Endothelial cell of umbilical vein (primary cell): ENCODE measurements at regions not wholly inside any gene's neighbourhood (a gene's known extent, or its start where the extent isn't known, plus 50 kb on each side); places are given as distances from the start of the nearest gene placed in this dataset.

Source experiments
- BruUV-seq: library from RNA; stranded (reverse); fragments of 400-500 nt; replicated peaks from 2 replicates; lab custom pipeline; 2021; lab: Mats Ljungman, UMichigan
- CTCF ChIA-PET: fragments of 300-600, 350-600 bp; sonication (Branson Sonifier 250); formaldehyde crosslinking; loops from one replicate; lab custom pipeline; 2021; ENCODE audit warnings: antibody characterized with exemption, inconsistent platforms; lab: Charles Lee
- POLR2A ChIA-PET: fragments of 300-600, 350-600 bp; sonication (Branson Sonifier 250); formaldehyde crosslinking; loops from one replicate; lab custom pipeline; 2021; ENCODE audit warnings: antibody characterized with exemption, inconsistent platforms; lab: Charles Lee
- DNase-seq: peaks from one replicate; pipeline ENCODE4 v3.0.0-alpha.2; 2011; ENCODE audit warnings: low read depth, low spot score
- FAIRE-seq: peaks from 2 replicates; lab custom pipeline; 2011; peaks lifted over from hg19 to GRCh38; lab: Jason Lieb, UNC
- H2AFZ ChIP-seq: 2 replicates; pipeline ENCODE4 v1.6.0; 2012; ENCODE audit warnings: low read depth, low read length, control low read depth, inconsistent platforms
- H3K27ac ChIP-seq: 2 replicates; pipeline ENCODE4 v1.5.1; 2011; ENCODE audit warnings: low read depth, mild to moderate bottlenecking, control low read depth, low read length, moderate library complexity; ENCODE audit not compliant: insufficient read depth
- H3K27me3 ChIP-seq, 2 experiments: 2 replicates each; pipeline versions ENCODE4 v1.6.0 to v1.6.1; 2011; ENCODE audit warnings: low read length in 2 of 2, mixed read lengths in 1 of 2; ENCODE audit not compliant: control insufficient read depth in 2 of 2, insufficient read depth in 2 of 2
- H3K36me3 ChIP-seq, 2 experiments: 2 replicates in 1 of 2; 3 replicates in 1 of 2; pipeline ENCODE4 v1.5.1; 2011; ENCODE audit warnings: low read length in 2 of 2, mild to moderate bottlenecking in 1 of 2, moderate library complexity in 1 of 2; ENCODE audit not compliant: control insufficient read depth in 2 of 2, insufficient read depth in 2 of 2; ENCODE audit errors: extremely low read depth in 1 of 2
- H3K4me1 ChIP-seq: 3 replicates; pipeline ENCODE4 v1.5.1; 2011; ENCODE audit warnings: mild to moderate bottlenecking, low read length; ENCODE audit not compliant: control insufficient read depth, insufficient read depth; ENCODE audit errors: extremely low read depth
- H3K4me2 ChIP-seq: 2 replicates; pipeline ENCODE4 v1.6.1; 2011; ENCODE audit warnings: low read length, control low read depth, mixed read lengths; ENCODE audit not compliant: insufficient read depth
- H3K4me3 ChIP-seq, 3 experiments: fragments of 200-600 bp in 1 of 3; sonication (generic), shearing (Covaris generic) in 1 of 3; replicated peaks in 1 of 3; 2 replicates each; pipeline ENCODE4 v1.5.1; 2011 to 2016; ENCODE audit warnings: control low read depth in 3 of 3, low read length in 3 of 3, mild to moderate bottlenecking in 2 of 3, inconsistent platforms in 1 of 3, low read depth in 1 of 3, moderate library complexity in 1 of 3; ENCODE audit not compliant: insufficient read depth in 1 of 3
- H3K79me2 ChIP-seq: 2 replicates; pipeline ENCODE4 v1.6.0; 2012; ENCODE audit warnings: low read length, inconsistent platforms; ENCODE audit not compliant: control insufficient read depth, insufficient read depth
- H3K9ac ChIP-seq: replicated peaks from 2 replicates; pipeline ENCODE3; 2011; ENCODE audit warnings: low read length, control low read depth; ENCODE audit not compliant: insufficient read depth; ENCODE audit errors: extremely low read depth
- H3K9me1 ChIP-seq: replicated peaks from 3 replicates; pipeline ENCODE4 v1.6.0; 2011; ENCODE audit warnings: mild to moderate bottlenecking, low read length; ENCODE audit not compliant: control insufficient read depth, insufficient read depth; ENCODE audit errors: extremely low read depth
- H3K9me3 ChIP-seq: replicated peaks from 2 replicates; pipeline ENCODE4 v1.5.1; 2012; ENCODE audit warnings: low read length, inconsistent platforms; ENCODE audit not compliant: control insufficient read depth, insufficient read depth
- H4K20me1 ChIP-seq: replicated peaks from 2 replicates; pipeline ENCODE3; 2011; ENCODE audit warnings: mild to moderate bottlenecking, low read length; ENCODE audit not compliant: control insufficient read depth, insufficient read depth; ENCODE audit errors: extremely low read depth
- EZH2 ChIP-seq: IDR thresholded peaks from 2 replicates; pipeline ENCODE4 v1.6.1; 2012; ENCODE audit warnings: borderline replicate concordance, low read depth, mild to moderate bottlenecking, moderate library complexity, low read length, inconsistent platforms; ENCODE audit not compliant: severe bottlenecking
- FOS ChIP-seq: IDR thresholded peaks from 2 replicates; pipeline ENCODE4 v1.6.1; 2011; ENCODE audit warnings: mild to moderate bottlenecking, low read length, moderate library complexity, borderline replicate concordance; ENCODE audit not compliant: insufficient read depth
- GATA2 ChIP-seq: IDR thresholded peaks from 2 replicates; pipeline ENCODE4 v1.7.0; 2011; ENCODE audit warnings: low read depth, mild to moderate bottlenecking, moderate library complexity, mixed read lengths, low read length; ENCODE audit not compliant: insufficient read length, insufficient read depth
- JUN ChIP-seq: IDR thresholded peaks from 2 replicates; pipeline ENCODE4 v1.6.1; 2011; ENCODE audit warnings: borderline replicate concordance, low read depth; ENCODE audit not compliant: insufficient read length, insufficient read depth
- MYC ChIP-seq: IDR thresholded peaks from one replicate; pipeline ENCODE4 v1.6.1; 2011; ENCODE audit warnings: mild to moderate bottlenecking, low read depth, low read length
- POLR2A ChIP-seq: IDR thresholded peaks from 2 replicates; pipeline ENCODE4 v1.6.1; 2012; ENCODE audit warnings: low read depth, mild to moderate bottlenecking, control low read depth, low read length
- POLR2AphosphoS5 ChIP-seq: IDR thresholded peaks from 2 replicates; pipeline ENCODE4 v1.6.1; 2012; ENCODE audit warnings: low read depth, mild to moderate bottlenecking, control low read depth, low read length, moderate library complexity; ENCODE audit not compliant: insufficient read depth
- dilution Hi-C: fragments of 300-500 bp; cut with MboI; formaldehyde crosslinking; loops from one replicate; pipeline ENCODE4 v1.15.0; 2019; ENCODE audit warnings: low sequenced_read_pairs; ENCODE audit not compliant: extremely low pct_ligation_motif_present
- intact Hi-C: fragments of 100-400 bp; cut with micrococcal nuclease; formaldehyde crosslinking; loops from one replicate; pipeline ENCODE4 v1.10.0; 2022
- TF ChIP-seq, protein P1 (sequence below), 2 donors: IDR thresholded peaks; 1 replicate in 1 of 2; 2 replicates in 1 of 2; pipeline ENCODE4 v1.5.1; 2011; ENCODE audit warnings: low read length in 2 of 2, mild to moderate bottlenecking in 2 of 2, moderate library complexity in 2 of 2, control low read depth in 1 of 2, inconsistent platforms in 1 of 2, low read depth in 1 of 2; ENCODE audit not compliant: insufficient read depth in 1 of 2; ENCODE audit errors: extremely low read depth in 1 of 2
- TF ChIP-seq, protein P2 (sequence below): IDR thresholded peaks from 2 replicates; pipeline ENCODE4 v1.6.1; 2011; ENCODE audit not compliant: insufficient read depth, insufficient read length

DNA sequence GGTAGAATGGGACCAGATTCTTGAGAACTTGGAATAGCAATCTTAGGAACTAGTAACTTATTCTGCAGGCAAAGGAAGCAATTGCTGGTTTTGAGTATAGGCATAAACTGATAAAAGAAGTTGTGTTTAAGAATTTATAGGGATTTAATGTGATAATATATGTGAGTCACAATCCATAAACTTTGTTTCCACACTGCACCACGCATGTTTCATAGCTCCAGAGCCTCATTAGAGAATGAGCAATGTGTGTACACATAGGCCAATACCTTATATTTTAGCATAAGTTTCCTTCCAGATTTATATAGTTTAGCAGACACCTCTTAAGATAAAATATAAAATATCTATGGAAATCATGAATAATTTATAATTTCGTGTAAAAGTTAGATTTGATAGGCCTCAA lies 175.5 kb upstream of the SEMA3A start:
- H3K27me3 ChIP-seq = no peaks in the 10 kb centered on the region
- FAIRE-seq = no peak
- H3K79me2 ChIP-seq = no peaks in the 10 kb centered on the region
- CTCF ChIA-PET = interaction anchor here (1.5 kb wide), 1 partner anchor 31 kb away, joined by 3 read pairs; no protein-coding TSS in a partner anchor
- no peak overlapping the region for H3K27ac ChIP-seq
- no TSS peak for BruUV-seq
- DNase-seq = no peak
- intact Hi-C loops = no loop called here
- TF ChIP-seq EZH2 (no peak), MYC (no peak), JUN (no peak), GATA2 (no peak), POLR2AphosphoS5 (no peak), POLR2A (no peak), FOS (no peak)
- no peak overlapping the region for H2AFZ ChIP-seq
- POLR2A ChIA-PET = no interaction called here
- no peaks in the 10 kb centered on the region for H3K4me1 ChIP-seq
- no peaks in the 10 kb centered on the region for H3K9me1 ChIP-seq
- H3K9ac ChIP-seq = no peak overlapping the region
- no peak overlapping the region for H3K4me3 ChIP-seq
- H3K9me3 ChIP-seq = no peaks in the 10 kb centered on the region
- dilution Hi-C loops = no loop called here
- no peaks in the 10 kb centered on the region for H4K20me1 ChIP-seq
- H3K36me3 ChIP-seq = no peaks in the 10 kb centered on the region
- H3K4me2 ChIP-seq = no peak overlapping the region

DNA sequence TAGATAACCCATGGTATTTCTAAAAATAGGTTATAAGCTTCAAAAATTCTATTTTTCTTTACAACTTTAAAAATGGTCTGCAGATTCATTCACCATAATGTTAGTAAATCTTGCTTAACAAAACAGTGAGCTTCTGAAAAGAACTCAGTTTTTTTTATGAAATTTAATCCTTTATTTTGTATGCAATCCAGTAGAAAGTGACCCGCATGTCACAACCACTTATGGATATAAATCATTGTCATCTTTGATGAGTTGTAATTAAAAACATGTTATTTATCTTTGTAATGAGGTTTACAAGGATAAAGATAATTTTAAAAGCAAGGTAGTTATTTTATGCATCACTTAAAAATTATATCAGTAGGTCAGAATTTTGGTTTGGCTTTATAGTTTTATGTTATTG lies 173.5 kb upstream of the SEMA3A start:
- Histone ChIP-seq H3K4me1 (no peaks in the 10 kb centered on the region), H3K4me3 (no peak overlapping the region), H2AFZ (no peak overlapping the region), H3K9me3 (no peaks in the 10 kb centered on the region), H3K9ac (no peak overlapping the region), H4K20me1 (no peaks in the 10 kb centered on the region), H3K9me1 (no peaks in the 10 kb centered on the region), H3K27me3 (no peaks in the 10 kb centered on the region), H3K27ac (no peak overlapping the region), H3K4me2 (no peak overlapping the region), H3K36me3 (no peaks in the 10 kb centered on the region), H3K79me2 (no peaks in the 10 kb centered on the region)
- DNase-seq (no peak), FAIRE-seq (no peak)
- no TSS peak for BruUV-seq
- dilution Hi-C loops (no loop called here), intact Hi-C loops (no loop called here)
- ChIA-PET POLR2A (no interaction called here), CTCF (interaction anchor here (0.6 to 1.3 kb wide), 2 partner anchors 10 to 21 kb away, joined by 3 to 4 read pairs; no protein-coding TSS in a partner anchor)
- TF ChIP-seq GATA2 = no peak
- TF ChIP-seq, protein P1, sequence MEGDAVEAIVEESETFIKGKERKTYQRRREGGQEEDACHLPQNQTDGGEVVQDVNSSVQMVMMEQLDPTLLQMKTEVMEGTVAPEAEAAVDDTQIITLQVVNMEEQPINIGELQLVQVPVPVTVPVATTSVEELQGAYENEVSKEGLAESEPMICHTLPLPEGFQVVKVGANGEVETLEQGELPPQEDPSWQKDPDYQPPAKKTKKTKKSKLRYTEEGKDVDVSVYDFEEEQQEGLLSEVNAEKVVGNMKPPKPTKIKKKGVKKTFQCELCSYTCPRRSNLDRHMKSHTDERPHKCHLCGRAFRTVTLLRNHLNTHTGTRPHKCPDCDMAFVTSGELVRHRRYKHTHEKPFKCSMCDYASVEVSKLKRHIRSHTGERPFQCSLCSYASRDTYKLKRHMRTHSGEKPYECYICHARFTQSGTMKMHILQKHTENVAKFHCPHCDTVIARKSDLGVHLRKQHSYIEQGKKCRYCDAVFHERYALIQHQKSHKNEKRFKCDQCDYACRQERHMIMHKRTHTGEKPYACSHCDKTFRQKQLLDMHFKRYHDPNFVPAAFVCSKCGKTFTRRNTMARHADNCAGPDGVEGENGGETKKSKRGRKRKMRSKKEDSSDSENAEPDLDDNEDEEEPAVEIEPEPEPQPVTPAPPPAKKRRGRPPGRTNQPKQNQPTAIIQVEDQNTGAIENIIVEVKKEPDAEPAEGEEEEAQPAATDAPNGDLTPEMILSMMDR (IDR thresholded peaks at IDR 0.05; ENCODE audit: extremely low read depth in 1 of 2, insufficient read depth in 1 of 2, low read depth in 1 of 2, low read length in 2 of 2) = no peak
- no peak for TF ChIP-seq EZH2
- TF ChIP-seq JUN = no peak
- TF ChIP-seq FOS = no peak
- no peak for TF ChIP-seq MYC
- no peak for TF ChIP-seq POLR2A
- TF ChIP-seq, protein P2, sequence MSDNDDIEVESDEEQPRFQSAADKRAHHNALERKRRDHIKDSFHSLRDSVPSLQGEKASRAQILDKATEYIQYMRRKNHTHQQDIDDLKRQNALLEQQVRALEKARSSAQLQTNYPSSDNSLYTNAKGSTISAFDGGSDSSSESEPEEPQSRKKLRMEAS = no peak
- TF ChIP-seq POLR2AphosphoS5 = no peak
